H9 (cell line): ENCODE measurements at regions not wholly inside any gene's neighbourhood (a gene's known extent, or its start where the extent isn't known, plus 50 kb on each side); places are given as distances from the start of the nearest gene placed in this dataset.

ENCODE experiments used
- DNase-seq: peaks from one replicate; pipeline ENCODE4 v3.0.0-alpha.2; 2017
- H2AFZ ChIP-seq: one replicate; pipeline ENCODE4 v1.6.1; 2013; ENCODE audit warnings: mild to moderate bottlenecking, low read length, control low read depth, moderate library complexity
- H2AK5ac ChIP-seq: 2 replicates; pipeline ENCODE4 v1.6.1; 2013; ENCODE audit warnings: low read length, control low read depth, mixed read lengths; ENCODE audit not compliant: insufficient read length
- H2BK120ac ChIP-seq: one replicate; pipeline ENCODE4 v1.6.1; 2013; ENCODE audit warnings: low read depth, mild to moderate bottlenecking, low read length, control low read depth, inconsistent platforms; ENCODE audit not compliant: poor library complexity, severe bottlenecking
- H2BK12ac ChIP-seq: 2 replicates; pipeline ENCODE4 v1.6.1; 2013; ENCODE audit warnings: low read length, control low read depth, mixed read lengths, low read depth; ENCODE audit not compliant: insufficient read length
- H2BK15ac ChIP-seq: 2 replicates; pipeline ENCODE4 v1.6.1; 2013; ENCODE audit warnings: low read depth, low read length, control low read depth
- H2BK20ac ChIP-seq: one replicate; pipeline ENCODE4 v1.6.1; 2013; ENCODE audit warnings: low read depth, mild to moderate bottlenecking, low read length, control low read depth, inconsistent platforms; ENCODE audit not compliant: poor library complexity, severe bottlenecking
- H2BK5ac ChIP-seq: 2 replicates; pipeline ENCODE4 v1.6.1; 2013; ENCODE audit warnings: low read length, control low read depth, mixed read lengths; ENCODE audit not compliant: insufficient read length
- H3K14ac ChIP-seq: 2 replicates; pipeline ENCODE4 v1.6.1; 2013; ENCODE audit warnings: low read length, control low read depth; ENCODE audit not compliant: insufficient read depth
- H3K18ac ChIP-seq: 2 replicates; pipeline ENCODE4 v1.6.1; 2013; ENCODE audit warnings: low read depth, mild to moderate bottlenecking, mixed read lengths, low read length, control low read depth; ENCODE audit not compliant: insufficient read length
- H3K23ac ChIP-seq: 2 replicates; pipeline ENCODE4 v1.6.1; 2013; ENCODE audit warnings: low read length, control low read depth, mixed read lengths, low read depth; ENCODE audit not compliant: insufficient read length
- H3K23me2 ChIP-seq: 2 replicates; pipeline ENCODE4 v1.6.1; 2013; ENCODE audit warnings: low read depth, mild to moderate bottlenecking, mixed read lengths, low read length, control low read depth; ENCODE audit not compliant: insufficient read length, poor library complexity, severe bottlenecking
- H3K27ac ChIP-seq: 2 replicates; pipeline ENCODE4 v1.5.1; 2013; ENCODE audit warnings: low read length, control low read depth, mixed read lengths, low read depth; ENCODE audit not compliant: insufficient read length
- H3K27me3 ChIP-seq: 2 replicates; pipeline ENCODE4 v1.6.1; 2013; ENCODE audit warnings: low read length, control low read depth, inconsistent platforms; ENCODE audit not compliant: insufficient read depth
- H3K4ac ChIP-seq: 2 replicates; pipeline ENCODE4 v1.6.1; 2013; ENCODE audit warnings: low read depth, mild to moderate bottlenecking, control low read depth, inconsistent platforms, low read length, moderate library complexity
- H3K4me1 ChIP-seq: 2 replicates; pipeline ENCODE4 v1.6.1; 2013; ENCODE audit warnings: low read length, control low read depth, inconsistent platforms; ENCODE audit not compliant: insufficient read depth
- H3K4me2 ChIP-seq: 2 replicates; pipeline ENCODE4 v1.6.1; 2013; ENCODE audit warnings: low read length, control low read depth, mixed read lengths; ENCODE audit not compliant: insufficient read length, insufficient read depth
- H3K56ac ChIP-seq: 2 replicates; pipeline ENCODE4 v1.6.1; 2013; ENCODE audit warnings: low read depth, mild to moderate bottlenecking, mixed read lengths, low read length, control low read depth; ENCODE audit not compliant: insufficient read length
- H3K79me1 ChIP-seq: 2 replicates; pipeline ENCODE4 v1.6.1; 2013; ENCODE audit warnings: low read depth, mild to moderate bottlenecking, moderate library complexity, low read length, control low read depth, inconsistent platforms; ENCODE audit not compliant: insufficient read depth, poor library complexity, severe bottlenecking
- H3K79me2 ChIP-seq: 2 replicates; pipeline ENCODE4 v1.6.1; 2013; ENCODE audit warnings: low read length, control low read depth, inconsistent platforms; ENCODE audit not compliant: insufficient read depth
- H3K9ac ChIP-seq: 2 replicates; pipeline ENCODE4 v1.6.1; 2013; ENCODE audit warnings: low read length, control low read depth, mixed read lengths; ENCODE audit not compliant: insufficient read length; ENCODE audit errors: extremely low read depth
- H3K9me3 ChIP-seq: one replicate; pipeline ENCODE4 v1.6.1; 2013; ENCODE audit warnings: low read depth, low read length, inconsistent platforms; ENCODE audit not compliant: control insufficient read depth
- H3T11ph ChIP-seq: one replicate; pipeline ENCODE4 v1.6.1; 2013; ENCODE audit warnings: mild to moderate bottlenecking, low read length, control low read depth, inconsistent platforms
- H4K20me1 ChIP-seq: one replicate; pipeline ENCODE4 v1.6.1; 2013; ENCODE audit not compliant: control insufficient read depth, insufficient read length, insufficient read depth
- H4K5ac ChIP-seq: 2 replicates; pipeline ENCODE4 v1.6.1; 2013; ENCODE audit warnings: low read depth, mild to moderate bottlenecking, mixed read lengths, low read length, control low read depth; ENCODE audit not compliant: insufficient read length
- H4K8ac ChIP-seq: replicated peaks from 2 replicates; pipeline ENCODE4 v1.6.1; 2013; ENCODE audit warnings: low read length, control low read depth, mixed read lengths, low read depth; ENCODE audit not compliant: insufficient read length
- H4K91ac ChIP-seq: 2 replicates; pipeline ENCODE4 v1.6.1; 2013; ENCODE audit warnings: low read depth, mild to moderate bottlenecking, moderate library complexity, mixed read lengths, low read length, control low read depth; ENCODE audit not compliant: insufficient read length
- H3K27ac Mint-ChIP-seq, 3 experiments: 2 replicates in 2 of 3; 3 replicates in 1 of 3; pipeline ENCODE4 v1.8.0; 2020 to 2021; ENCODE audit warnings: mixed read lengths in 3 of 3, mild to moderate bottlenecking in 1 of 3, moderate library complexity in 1 of 3
- H3K27me3 Mint-ChIP-seq: 2 replicates; pipeline ENCODE4 v1.8.0; 2021; ENCODE audit warnings: low read depth, mild to moderate bottlenecking, moderate library complexity, mixed read lengths
- H3K36me3 Mint-ChIP-seq, 3 experiments: 2 replicates in 2 of 3; 3 replicates in 1 of 3; pipeline ENCODE4 v1.8.0; 2020 to 2021; ENCODE audit warnings: low read depth in 3 of 3, mixed read lengths in 3 of 3; ENCODE audit not compliant: insufficient read depth in 1 of 3
- H3K4me1 Mint-ChIP-seq, 2 experiments: 2 replicates each; pipeline ENCODE4 v1.8.0; 2020; ENCODE audit warnings: mixed read lengths in 2 of 2
- H3K4me3 Mint-ChIP-seq, 2 experiments: 2 replicates in 1 of 2; 3 replicates in 1 of 2; pipeline ENCODE4 v1.8.0; 2020 to 2021; ENCODE audit warnings: mild to moderate bottlenecking in 2 of 2, mixed read lengths in 2 of 2, moderate library complexity in 1 of 2
- H3K9me3 Mint-ChIP-seq, 2 experiments: 2 replicates in 1 of 2; 3 replicates in 1 of 2; pipeline ENCODE4 v1.8.0; 2020; ENCODE audit warnings: mild to moderate bottlenecking in 2 of 2, mixed read lengths in 2 of 2, moderate library complexity in 1 of 2
- WGBS: extraction: QIAGEN DNeasy Blood & Tissue Kit; methylation state at CpG from one replicate; pipeline ENCODE4 v1.1.7; 2013; ENCODE audit warnings: missing lambda C conversion rate, low lambda C conversion rate, mixed read lengths; ENCODE audit not compliant: insufficient read length; ENCODE audit errors: extremely low coverage; 5-methylcytosine and 5-hydroxymethylcytosine counted together
- TF ChIP-seq, protein P1 (sequence below): fragments of 200-600 bp; sonication (generic); conservative IDR thresholded peaks from 3 replicates; pipeline ENCODE4 v1.8.0; 2021; ENCODE audit warnings: antibody characterized with exemption, mild to moderate bottlenecking

DNA sequence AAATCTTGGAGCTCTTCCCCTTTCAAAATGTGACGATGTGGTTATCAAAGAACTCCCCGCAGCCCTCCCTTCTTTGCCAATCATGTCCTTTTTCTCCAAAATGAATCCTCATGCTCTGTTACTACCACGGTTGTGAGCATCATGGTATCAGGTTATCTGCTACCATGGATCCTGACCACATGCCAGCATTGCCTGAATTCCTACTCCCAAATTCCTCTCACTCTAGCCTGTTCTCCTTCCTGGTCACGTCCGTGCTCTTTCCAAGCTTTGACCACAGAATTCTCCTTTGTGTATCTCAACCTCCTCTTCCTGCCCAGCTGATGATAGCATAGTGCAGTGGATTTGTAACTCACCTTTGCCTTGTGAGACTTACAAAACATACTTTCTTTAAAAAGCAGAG is 59.5 kb upstream of the FBXL7 start:
- Histone ChIP-seq H3K23ac (no peak overlapping the region), H3K79me2 (no peaks in the 10 kb centered on the region), H2BK12ac (no peak overlapping the region), H3T11ph (no peak overlapping the region), H2BK5ac (no peak overlapping the region), H3K4me2 (no peak overlapping the region), H3K27ac (no peak overlapping the region), H2BK20ac (no peak overlapping the region), H3K9ac (no peak overlapping the region), H3K27me3 (no peaks in the 10 kb centered on the region), H3K18ac (no peak overlapping the region), H2BK120ac (no peak overlapping the region), H4K20me1 (no peaks in the 10 kb centered on the region), H3K9me3 (no peaks in the 10 kb centered on the region), H4K91ac (no peak overlapping the region), H3K4me1 (no peaks in the 10 kb centered on the region), H3K56ac (no peak overlapping the region), H3K14ac (no peak overlapping the region), H4K8ac (no peak overlapping the region), H4K5ac (no peak overlapping the region), H3K4ac (no peak overlapping the region), H3K23me2 (no peaks in the 10 kb centered on the region), H3K79me1 (no peaks in the 10 kb centered on the region), H2BK15ac (no peak overlapping the region), H2AFZ (no peak overlapping the region), H2AK5ac (no peak overlapping the region)
- H3K4me3 Mint-ChIP-seq = no peak overlapping the region
- no peaks in the 10 kb centered on the region for H3K36me3 Mint-ChIP-seq
- no peak overlapping the region for H3K27ac Mint-ChIP-seq
- no peaks in the 10 kb centered on the region for H3K27me3 Mint-ChIP-seq
- DNase-seq = no peak
- TF ChIP-seq, protein P1, sequence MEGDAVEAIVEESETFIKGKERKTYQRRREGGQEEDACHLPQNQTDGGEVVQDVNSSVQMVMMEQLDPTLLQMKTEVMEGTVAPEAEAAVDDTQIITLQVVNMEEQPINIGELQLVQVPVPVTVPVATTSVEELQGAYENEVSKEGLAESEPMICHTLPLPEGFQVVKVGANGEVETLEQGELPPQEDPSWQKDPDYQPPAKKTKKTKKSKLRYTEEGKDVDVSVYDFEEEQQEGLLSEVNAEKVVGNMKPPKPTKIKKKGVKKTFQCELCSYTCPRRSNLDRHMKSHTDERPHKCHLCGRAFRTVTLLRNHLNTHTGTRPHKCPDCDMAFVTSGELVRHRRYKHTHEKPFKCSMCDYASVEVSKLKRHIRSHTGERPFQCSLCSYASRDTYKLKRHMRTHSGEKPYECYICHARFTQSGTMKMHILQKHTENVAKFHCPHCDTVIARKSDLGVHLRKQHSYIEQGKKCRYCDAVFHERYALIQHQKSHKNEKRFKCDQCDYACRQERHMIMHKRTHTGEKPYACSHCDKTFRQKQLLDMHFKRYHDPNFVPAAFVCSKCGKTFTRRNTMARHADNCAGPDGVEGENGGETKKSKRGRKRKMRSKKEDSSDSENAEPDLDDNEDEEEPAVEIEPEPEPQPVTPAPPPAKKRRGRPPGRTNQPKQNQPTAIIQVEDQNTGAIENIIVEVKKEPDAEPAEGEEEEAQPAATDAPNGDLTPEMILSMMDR = no peak
- no CpG with 5 or more reads among the region's 5 CpGs for WGBS
- no peaks in the 10 kb centered on the region for H3K9me3 Mint-ChIP-seq
- peaks cover 8% of the 10 kb centered on the region in 2 experiments for H3K4me1 Mint-ChIP-seq
